A549 (cell line): ENCODE measurements at regions not wholly inside any gene's neighbourhood (a gene's known extent, or its start where the extent isn't known, plus 50 kb on each side); places are given as distances from the start of the nearest gene placed in this dataset.

Experiments used
- ATAC-seq, 2 experiments: fragments of 200-7000 bp in 1 of 2; fragments of >200 bp in 1 of 2; cut with Nextera tagmentation in 1 of 2; cut with Tn5 transposase in 1 of 2; 3 replicates each; pipeline versions ENCODE4 v1.8.0 to v1.9.1; 2018 to 2020; ENCODE audit warnings: mild to moderate bottlenecking in 1 of 2, moderate library complexity in 1 of 2
- CTCF ChIA-PET: fragments of 300-600 bp; sonication (Branson Sonifier 250); formaldehyde crosslinking; extraction: SDS; loops from one replicate; lab custom pipeline; 2021; ENCODE audit warnings: antibody characterized with exemption, inconsistent platforms; lab: Yijun Ruan, JAX
- POLR2A ChIA-PET: fragments of 350-600 bp; formaldehyde crosslinking; extraction: SDS; loops from one replicate; lab custom pipeline; 2021; ENCODE audit warnings: antibody characterized with exemption, inconsistent platforms; lab: Yijun Ruan, JAX
- DNase-seq, 2 experiments: peaks; one replicate each; pipeline versions ENCODE4 v3.0.0 to v3.0.0-alpha.2; 2011 to 2016; ENCODE audit warnings: low read depth in 1 of 2, low spot score in 1 of 2
- FAIRE-seq: peaks from 2 replicates; lab custom pipeline; 2011; peaks lifted over from hg19 to GRCh38; lab: Jason Lieb, UNC
- H3K27ac ChIP-seq, 2 experiments: fragments of >200 bp; sonication (Bioruptor Twin); formaldehyde crosslinking; 3 replicates each; pipeline ENCODE4 v1.5.1; 2016 to 2017
- H3K4me1 ChIP-seq: fragments of >200 bp; sonication (Bioruptor Twin); formaldehyde crosslinking; 3 replicates; pipeline ENCODE4 v1.6.1; 2016
- H3K4me2 ChIP-seq: fragments of >200 bp; sonication (Bioruptor Twin); formaldehyde crosslinking; 3 replicates; pipeline ENCODE4 v1.6.1; 2016
- H3K4me3 ChIP-seq: fragments of >200 bp; sonication (Bioruptor Twin); formaldehyde crosslinking; 3 replicates; pipeline ENCODE4 v1.5.1; 2016
- H3K9me3 ChIP-seq: fragments of >200 bp; sonication (Bioruptor Twin); formaldehyde crosslinking; 3 replicates; pipeline ENCODE4 v1.6.1; 2016
- BCL3 ChIP-seq: fragments of >200 bp; sonication (Bioruptor Twin); formaldehyde crosslinking; IDR thresholded peaks from 3 replicates; pipeline ENCODE4 v1.6.1; 2016
- BHLHE40 ChIP-seq: IDR thresholded peaks from 2 replicates; pipeline ENCODE4 v1.6.1; 2012; ENCODE audit warnings: low read depth, low read length, inconsistent platforms
- CBX2 ChIP-seq: fragments of 200-600 bp; sonication (generic); IDR thresholded peaks from 2 replicates; pipeline ENCODE4 v1.6.1; 2016; ENCODE audit warnings: low read depth, mild to moderate bottlenecking, borderline replicate concordance
- CEBPB ChIP-seq, 2 experiments: fragments of >200 bp in 1 of 2; sonication (Bioruptor Twin) in 1 of 2; formaldehyde crosslinking in 1 of 2; IDR thresholded peaks; 2 replicates each; pipeline ENCODE4 v1.6.1; 2012 to 2016
- CHD4 ChIP-seq: fragments of 200-600 bp; sonication (generic); IDR thresholded peaks from 2 replicates; pipeline ENCODE4 v1.6.1; 2016; ENCODE audit warnings: antibody characterized with exemption, mild to moderate bottlenecking, borderline replicate concordance
- E2F6 ChIP-seq: IDR thresholded peaks from 2 replicates; pipeline ENCODE4 v1.6.1; 2012; ENCODE audit warnings: low read depth, borderline replicate concordance
- EHF ChIP-seq: fragments of 250-450 bp; sonication (Bioruptor Pico); IDR thresholded peaks from 2 replicates; pipeline ENCODE4 v1.5.0; 2020; ENCODE audit warnings: mild to moderate bottlenecking
- EHMT2 ChIP-seq: fragments of 200-600 bp; sonication (generic); IDR thresholded peaks from 2 replicates; pipeline ENCODE4 v1.6.1; 2016; ENCODE audit warnings: antibody characterized with exemption, low read depth, mild to moderate bottlenecking, moderate library complexity
- EP300 ChIP-seq, 2 experiments: fragments of >200 bp; sonication (Bioruptor Twin); formaldehyde crosslinking; IDR thresholded peaks; 2 replicates in 1 of 2; 3 replicates in 1 of 2; pipeline ENCODE4 v1.6.1; 2016 to 2017
- FOSB ChIP-seq: fragments of 250-450 bp; sonication (Bioruptor Pico); IDR thresholded peaks from 2 replicates; pipeline ENCODE4 v1.5.0; 2020; ENCODE audit warnings: mild to moderate bottlenecking, moderate library complexity
- FOSL2 ChIP-seq, 2 experiments: fragments of 450-650 bp in 1 of 2; fragments of >200 bp in 1 of 2; sonication (Bioruptor Twin) in 1 of 2; formaldehyde crosslinking; IDR thresholded peaks; 2 replicates each; pipeline versions ENCODE4 v1.5.0 to v1.6.1; 2016 to 2020; ENCODE audit warnings: mild to moderate bottlenecking in 1 of 2, moderate library complexity in 1 of 2
- GATA3 ChIP-seq: IDR thresholded peaks from 2 replicates; pipeline ENCODE4 v1.6.1; 2012; ENCODE audit warnings: borderline replicate concordance
- HDAC2 ChIP-seq: fragments of 200-600 bp; sonication (generic); IDR thresholded peaks from 2 replicates; pipeline ENCODE4 v1.6.1; 2016
- HMGXB4 ChIP-seq: fragments of 250-450 bp; sonication (Bioruptor Pico); IDR thresholded peaks from 2 replicates; pipeline ENCODE4 v1.5.0; 2021; ENCODE audit warnings: mild to moderate bottlenecking, moderate library complexity, borderline replicate concordance
- HOXB13 ChIP-seq: fragments of 250-450 bp; sonication (Bioruptor Pico); IDR thresholded peaks from 2 replicates; pipeline ENCODE4 v1.5.0; 2020; ENCODE audit warnings: low read depth, mild to moderate bottlenecking, moderate library complexity
- MAFK ChIP-seq: fragments of 450-650 bp; IDR thresholded peaks from 2 replicates; pipeline ENCODE4 v1.6.1; 2014; ENCODE audit not compliant: partially characterized antibody
- MAZ ChIP-seq: fragments of 150-350 bp; IDR thresholded peaks from 2 replicates; pipeline ENCODE4 v1.6.1; 2014; ENCODE audit warnings: antibody characterized with exemption, low read depth, low read length, borderline replicate concordance
- NR3C1 ChIP-seq: fragments of >200 bp; sonication (Bioruptor Twin); formaldehyde crosslinking; IDR thresholded peaks from 3 replicates; pipeline ENCODE4 v1.6.1; 2017
- PBX3 ChIP-seq: IDR thresholded peaks from 2 replicates; pipeline ENCODE4 v1.6.1; 2012
- POLR2A ChIP-seq: IDR thresholded peaks from 2 replicates; pipeline ENCODE4 v1.6.1; 2012; ENCODE audit warnings: mild to moderate bottlenecking, low read length
- RARB ChIP-seq: fragments of 250-450 bp; sonication (Bioruptor Pico); IDR thresholded peaks from 2 replicates; pipeline ENCODE4 v1.8.0; 2021; ENCODE audit warnings: mild to moderate bottlenecking, moderate library complexity
- REST ChIP-seq: fragments of 200-600 bp; sonication (generic); IDR thresholded peaks from 2 replicates; pipeline ENCODE4 v1.6.1; 2016; ENCODE audit warnings: antibody characterized with exemption, mild to moderate bottlenecking, moderate library complexity
- RFX5 ChIP-seq: fragments of 450-650 bp; IDR thresholded peaks from 2 replicates; pipeline ENCODE4 v1.7.1; 2014; ENCODE audit warnings: antibody characterized with exemption, mild to moderate bottlenecking, moderate library complexity
- SREBF2 ChIP-seq: fragments of 450-650 bp; IDR thresholded peaks from 2 replicates; pipeline ENCODE4 v1.6.1; 2014; ENCODE audit warnings: mild to moderate bottlenecking, moderate library complexity
- ZC3H11A ChIP-seq: fragments of 450-650 bp; IDR thresholded peaks from 2 replicates; pipeline ENCODE4 v1.6.1; 2014; ENCODE audit warnings: antibody characterized with exemption, mild to moderate bottlenecking
- ZFP36 ChIP-seq: fragments of 450-650 bp; IDR thresholded peaks from 2 replicates; pipeline ENCODE4 v1.6.1; 2014; ENCODE audit warnings: borderline replicate concordance; ENCODE audit not compliant: partially characterized antibody
- WGBS: methylation state at CpG from one replicate; pipeline ENCODE4 v1.1.6; 2017; ENCODE audit errors: missing lambda C conversion rate; 5-methylcytosine and 5-hydroxymethylcytosine counted together

- CTCF ChIA-PET, result no interaction called here
- H3K27ac ChIP-seq, result no peak overlapping the region
- FAIRE-seq, result no peak
- H3K4me3 ChIP-seq, result no peak overlapping the region
- H3K9me3 ChIP-seq, result no peaks in the 10 kb centered on the region
- DNase-seq, result no peak
- POLR2A ChIA-PET, result no interaction called here
- TF ChIP-seq ZC3H11A (no peak), NR3C1 (no peak), EHF (no peak), PBX3 (no peak), HOXB13 (CRISPR knock-in tag) (no peak), E2F6 (no peak), HDAC2 (no peak), EHMT2 (no peak), CHD4 (no peak), RFX5 (no peak), REST (no peak), GATA3 (no peak), POLR2A (no peak), MAFK (no peak)
- 68% methylated on average over 25 of the region's 32 CpGs for WGBS
- no peaks in the 10 kb centered on the region for H3K4me1 ChIP-seq
- ATAC-seq, result no peak
- no peak overlapping the region for H3K4me2 ChIP-seq
Observed at GRCh38 chr9:79862921-79863890, 291.4 kb downstream of the TLE4 start.

GRCh38 chr9:79858508-79858907 is 286.7 kb downstream of the TLE4 start:
- CTCF ChIA-PET, result interaction anchor here (0.6 kb wide), 1 partner anchor 1316 kb away, joined by 3 read pairs; no protein-coding TSS in a partner anchor
- FAIRE-seq, result no peak
- Histone ChIP-seq H3K4me2 (peak overlapping the region; percentile 54), H3K9me3 (no peaks in the 10 kb centered on the region), H3K4me3 (no peak overlapping the region; the same call in 2 of the 3 replicates), H3K4me1 (no peaks in the 10 kb centered on the region), H3K27ac (no peak overlapping the region)
- peak; percentile 56 to 82; a peak in 5 of 6 replicates for ATAC-seq
- DNase-seq, result peak; percentile 33 to 60
- 60% methylated on average over 3 of the region's 3 CpGs for whole genome bisulfite sequencing
- POLR2A ChIA-PET, result no interaction called here
- no peak for TF ChIP-seq BHLHE40

- Histone ChIP-seq H3K4me3 (no peak overlapping the region), H3K4me1 (no peaks in the 10 kb centered on the region), H3K27ac (no peak overlapping the region), H3K4me2 (no peak overlapping the region), H3K9me3 (no peaks in the 10 kb centered on the region)
- WGBS, result 75% methylated on average over 2 of the region's 2 CpGs
- ChIA-PET CTCF (interaction anchor here (0.6 kb wide), 1 partner anchor 1457 kb away, joined by 3 read pairs; no protein-coding TSS in a partner anchor), POLR2A (no interaction called here)
- FAIRE-seq, result no peak
- no peak for ATAC-seq
- DNase-seq, result no peak
- TF ChIP-seq HOXB13 (CRISPR knock-in tag) (no peak), CBX2 (no peak), BHLHE40 (no peak), FOSL2 (IDR thresholded peaks at IDR 0.05) (no peak), FOSL2 (CRISPR knock-in tag; IDR thresholded peaks at IDR 0.05) (no peak), EP300 (IDR thresholded peaks at IDR 0.05) (no peak), HMGXB4 (CRISPR knock-in tag) (no peak), SREBF2 (no peak), BCL3 (no peak), CEBPB (IDR thresholded peaks at IDR 0.05) (no peak), ZC3H11A (no peak), MAZ (no peak), FOSB (CRISPR knock-in tag) (no peak), ZFP36 (no peak), RARB (CRISPR knock-in tag) (no peak)
Observed at GRCh38 chr9:79857188-79857587, 285.4 kb downstream of the TLE4 start.
